A549 (cell line): ENCODE measurements at regions not wholly inside any gene's neighbourhood (a gene's known extent, or its start where the extent isn't known, plus 50 kb on each side); places are given as distances from the start of the nearest gene placed in this dataset.

Experiments
- BHLHE40 ChIP-seq: IDR thresholded peaks from 2 replicates; pipeline ENCODE4 v1.6.1; 2012; ENCODE audit warnings: low read depth, low read length, inconsistent platforms
- CBX8 ChIP-seq: fragments of 200-600 bp; sonication (generic); IDR thresholded peaks from 2 replicates; pipeline ENCODE4 v1.6.1; 2016
- CHD4 ChIP-seq: fragments of 200-600 bp; sonication (generic); IDR thresholded peaks from 2 replicates; pipeline ENCODE4 v1.6.1; 2016; ENCODE audit warnings: antibody characterized with exemption, mild to moderate bottlenecking, borderline replicate concordance
- CTCF ChIP-seq: fragments of >200 bp; sonication (Bioruptor Twin); formaldehyde crosslinking; IDR thresholded peaks from 3 replicates; pipeline ENCODE4 v1.5.1; 2016
- EP300 ChIP-seq, 2 experiments: fragments of >200 bp; sonication (Bioruptor Twin); formaldehyde crosslinking; IDR thresholded peaks; 2 replicates in 1 of 2; 3 replicates in 1 of 2; pipeline ENCODE4 v1.6.1; 2016 to 2017
- FOSB ChIP-seq: fragments of 250-450 bp; sonication (Bioruptor Pico); IDR thresholded peaks from 2 replicates; pipeline ENCODE4 v1.5.0; 2020; ENCODE audit warnings: mild to moderate bottlenecking, moderate library complexity
- KDM5A ChIP-seq: fragments of 200-600 bp; sonication (generic); IDR thresholded peaks from 2 replicates; pipeline ENCODE4 v1.6.1; 2016; ENCODE audit warnings: antibody characterized with exemption, mild to moderate bottlenecking
- POLR2A ChIP-seq: IDR thresholded peaks from 2 replicates; pipeline ENCODE4 v1.6.1; 2012; ENCODE audit warnings: mild to moderate bottlenecking, low read length
- POLR2AphosphoS2 ChIP-seq: conservative IDR thresholded peaks from 2 replicates; pipeline ENCODE4 v1.6.1; 2012; ENCODE audit warnings: low read length, improper control_type of control experiment, inconsistent platforms
- REST ChIP-seq: fragments of 200-600 bp; sonication (generic); IDR thresholded peaks from 2 replicates; pipeline ENCODE4 v1.6.1; 2016; ENCODE audit warnings: antibody characterized with exemption, mild to moderate bottlenecking, moderate library complexity
- RFX5 ChIP-seq: fragments of 450-650 bp; IDR thresholded peaks from 2 replicates; pipeline ENCODE4 v1.7.1; 2014; ENCODE audit warnings: antibody characterized with exemption, mild to moderate bottlenecking, moderate library complexity
- USF2 ChIP-seq: fragments of 450-650 bp; IDR thresholded peaks from 2 replicates; pipeline ENCODE4 v1.6.1; 2014; ENCODE audit warnings: antibody characterized with exemption
- ZFP36 ChIP-seq: fragments of 450-650 bp; IDR thresholded peaks from 2 replicates; pipeline ENCODE4 v1.6.1; 2014; ENCODE audit warnings: borderline replicate concordance; ENCODE audit not compliant: partially characterized antibody

GRCh38 chr5:105030153-105030552 lies 1467.6 kb upstream of the NUDT12 start:
- TF ChIP-seq EP300 (IDR thresholded peaks at IDR 0.05) = no peak
- no peak for TF ChIP-seq RFX5
- TF ChIP-seq POLR2A = no peak
- TF ChIP-seq CHD4 = no peak
- no peak for TF ChIP-seq CTCF
- TF ChIP-seq KDM5A = no peak
- TF ChIP-seq POLR2AphosphoS2 = no peak
- TF ChIP-seq USF2 = no peak
- TF ChIP-seq FOSB (CRISPR knock-in tag) = no peak
- TF ChIP-seq REST = no peak
- no peak for TF ChIP-seq BHLHE40
- TF ChIP-seq ZFP36 = no peak
- no peak for TF ChIP-seq CBX8
